ENCODE measurements at regions not wholly inside any gene's neighbourhood (a gene's known extent, or its start where the extent isn't known, plus 50 kb on each side); places are given as distances from the start of the nearest gene placed in this dataset.

DNA sequence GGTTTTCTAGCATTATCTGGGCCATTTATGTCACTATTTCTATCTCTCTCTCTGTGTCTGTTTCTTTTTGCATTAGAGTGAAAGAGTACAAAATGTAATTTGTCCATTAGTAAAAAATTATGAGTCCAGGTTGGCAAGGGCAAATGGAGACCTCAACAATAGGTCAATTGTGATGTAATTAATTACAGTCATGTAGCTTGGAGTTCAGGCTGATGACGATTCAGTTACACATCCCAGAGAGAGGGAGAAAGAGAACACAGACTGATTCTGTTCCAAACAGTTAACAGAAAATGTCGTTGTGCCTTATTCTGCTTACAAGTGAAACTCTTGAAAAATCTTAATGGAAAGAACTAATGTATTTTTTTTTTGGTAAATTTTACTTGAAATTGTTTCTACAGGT lies 83.3 kb downstream of the ATXN7L3B start:
- no peaks in the 10 kb centered on the region for H3K79me2 ChIP-seq (ENCODE audit: low read length)
- no peaks in the 10 kb centered on the region for H3K36me3 ChIP-seq (ENCODE audit: low read depth, low read length)
- no peak overlapping the region for H3K27ac ChIP-seq (ENCODE audit: low read length)
- no peak overlapping the region for H2AFZ ChIP-seq (ENCODE audit: low read length)
- POLR2A ChIA-PET (ENCODE audit: unreplicated experiment), result no interaction called here
- no peak overlapping the region for H3K4me2 ChIP-seq (ENCODE audit: low read length)
- CTCF ChIA-PET, result no interaction called here
- H3F3A ChIP-seq (ENCODE audit: low read length, unreplicated experiment), result no peaks in the 10 kb centered on the region
- H3K27me3 ChIP-seq (ENCODE audit: low read length), result no peaks in the 10 kb centered on the region
- no peak overlapping the region for H3K9ac ChIP-seq (ENCODE audit: low read length)
- no peaks in the 10 kb centered on the region for H3K4me1 ChIP-seq (ENCODE audit: insufficient read depth, low read length)
- H3K4me3 ChIP-seq (ENCODE audit: low read length), result no peak overlapping the region
- H3K9me2 ChIP-seq (replicated peaks; ENCODE audit: low read length), result no peaks in the 10 kb centered on the region
- TF ChIP-seq CTCF (conservative IDR thresholded peaks at IDR 0.05; ENCODE audit: low read depth, low read length) (no peak), EZH2phosphoT487 (IDR thresholded peaks at IDR 0.05; ENCODE audit: borderline replicate concordance, low read length) (no peak), EZH2 (IDR thresholded peaks at IDR 0.05; ENCODE audit: low read length, unreplicated experiment) (no peak)
- no peaks in the 10 kb centered on the region for H3K9me3 ChIP-seq (ENCODE audit: low read length)
- BruUV-seq (replicated peaks), result no TSS peak
- DNase-seq, result no peak
- H4K20me1 ChIP-seq (ENCODE audit: low read length), result no peaks in the 10 kb centered on the region
- intact Hi-C loops (cut with micrococcal nuclease), result no loop called here
- no peak for ATAC-seq

- TF ChIP-seq CTCF (conservative IDR thresholded peaks at IDR 0.05; ENCODE audit: low read depth, low read length) (no peak), EZH2 (IDR thresholded peaks at IDR 0.05; ENCODE audit: low read length, unreplicated experiment) (no peak), EZH2phosphoT487 (IDR thresholded peaks at IDR 0.05; ENCODE audit: borderline replicate concordance, low read length) (no peak)
- Histone ChIP-seq H3K4me1 (ENCODE audit: insufficient read depth, low read length) (no peaks in the 10 kb centered on the region), H3K4me2 (ENCODE audit: low read length) (no peak overlapping the region), H3K4me3 (ENCODE audit: low read length) (no peak overlapping the region), H3K9me3 (ENCODE audit: low read length) (no peaks in the 10 kb centered on the region), H3K27ac (ENCODE audit: low read length) (no peak overlapping the region), H2AFZ (ENCODE audit: low read length) (no peak overlapping the region), H3K9me2 (replicated peaks; ENCODE audit: low read length) (no peaks in the 10 kb centered on the region), H3F3A (ENCODE audit: low read length, unreplicated experiment) (no peaks in the 10 kb centered on the region), H3K36me3 (ENCODE audit: low read depth, low read length) (no peaks in the 10 kb centered on the region), H3K27me3 (ENCODE audit: low read length) (no peaks in the 10 kb centered on the region), H3K9ac (ENCODE audit: low read length) (no peak overlapping the region), H3K79me2 (ENCODE audit: low read length) (no peaks in the 10 kb centered on the region), H4K20me1 (ENCODE audit: low read length) (no peaks in the 10 kb centered on the region)
- intact Hi-C loops (cut with micrococcal nuclease), result no loop called here
- no TSS peak for BruUV-seq (replicated peaks)
- DNase-seq, result no peak
- ChIA-PET CTCF (no interaction called here), POLR2A (ENCODE audit: unreplicated experiment) (no interaction called here)
- peak; percentile 64 for ATAC-seq
These were observed 86.6 kb downstream of the ATXN7L3B start for GRCh38 chr12:74624201-74624600.

GRCh38 chr12:74626397-74626796 lies 88.8 kb downstream of the ATXN7L3B start:
- no peaks in the 10 kb centered on the region for H3K79me2 ChIP-seq (ENCODE audit: low read length)
- H3K27ac ChIP-seq (ENCODE audit: low read length), result no peak overlapping the region
- H2AFZ ChIP-seq (ENCODE audit: low read length), result no peak overlapping the region

More at GRCh38 chr12:74626397-74626796, 88.8 kb downstream of the ATXN7L3B start:
- Histone ChIP-seq H3K9ac (ENCODE audit: low read length) (no peak overlapping the region), H3K4me1 (ENCODE audit: insufficient read depth, low read length) (no peaks in the 10 kb centered on the region), H3K27me3 (ENCODE audit: low read length) (no peaks in the 10 kb centered on the region), H3K9me2 (replicated peaks; ENCODE audit: low read length) (no peaks in the 10 kb centered on the region), H3K4me2 (ENCODE audit: low read length) (no peak overlapping the region), H3K36me3 (ENCODE audit: low read depth, low read length) (no peaks in the 10 kb centered on the region), H3K9me3 (ENCODE audit: low read length) (no peaks in the 10 kb centered on the region), H3F3A (ENCODE audit: low read length, unreplicated experiment) (no peaks in the 10 kb centered on the region), H3K4me3 (ENCODE audit: low read length) (no peak overlapping the region), H4K20me1 (ENCODE audit: low read length) (no peaks in the 10 kb centered on the region)
- BruUV-seq (replicated peaks), result no TSS peak
- intact Hi-C loops (cut with micrococcal nuclease), result no loop called here
- ATAC-seq, result no peak
- TF ChIP-seq EZH2 (IDR thresholded peaks at IDR 0.05; ENCODE audit: low read length, unreplicated experiment) (no peak), EZH2phosphoT487 (IDR thresholded peaks at IDR 0.05; ENCODE audit: borderline replicate concordance, low read length) (no peak), CTCF (conservative IDR thresholded peaks at IDR 0.05; ENCODE audit: low read depth, low read length) (no peak)
- ChIA-PET CTCF (no interaction called here), POLR2A (ENCODE audit: unreplicated experiment) (no interaction called here)
- DNase-seq, result no peak

All from PC-3 (cell line).